ENCODE measurements at regions not wholly inside any gene's neighbourhood (a gene's known extent, or its start where the extent isn't known, plus 50 kb on each side); places are given as distances from the start of the nearest gene placed in this dataset.

GRCh38 chr6:87887266-87887665, 160.4 kb upstream of the SPACA1 start:
- H3K4me1 Mint-ChIP-seq, result no peaks in the 10 kb centered on the region
- no peak overlapping the region for H3K27ac Mint-ChIP-seq
- peaks cover 0 to 3% (median 2%) of the 10 kb centered on the region in 3 donors for H3K27me3 Mint-ChIP-seq (ENCODE audit: low read depth in 3 of 3)

GRCh38 chr6:87884203-87884602, 163.4 kb upstream of the SPACA1 start:
- no peak overlapping the region for H3K4me3 Mint-ChIP-seq
- H3K9me3 Mint-ChIP-seq, result no peaks in the 10 kb centered on the region
- no peak for DNase-seq
- H3K27ac Mint-ChIP-seq, result no peak overlapping the region
- no peaks in the 10 kb centered on the region for H3K4me1 Mint-ChIP-seq
- H3K36me3 Mint-ChIP-seq, result no peaks in the 10 kb centered on the region
- peaks cover 0 to 2% (median 0%) of the 10 kb centered on the region in 3 donors for H3K27me3 Mint-ChIP-seq (ENCODE audit: low read depth in 3 of 3)

More at GRCh38 chr6:87887266-87887665, 160.4 kb upstream of the SPACA1 start:
- no peaks in the 10 kb centered on the region for H3K36me3 Mint-ChIP-seq
- peaks cover 0 to under 1% (median 0%) of the 10 kb centered on the region in 6 donors for H3K9me3 Mint-ChIP-seq
- DNase-seq, result no peak
- no peak overlapping the region for H3K4me3 Mint-ChIP-seq

- no peak overlapping the region for H3K4me3 Mint-ChIP-seq
- no peak overlapping the region for H3K27ac Mint-ChIP-seq
- H3K27me3 Mint-ChIP-seq (ENCODE audit: low read depth in 3 of 3), result peaks cover 0 to 4% (median 3%) of the 10 kb centered on the region in 3 donors
- no peak for DNase-seq
- H3K36me3 Mint-ChIP-seq, result no peaks in the 10 kb centered on the region
- no peaks in the 10 kb centered on the region for H3K4me1 Mint-ChIP-seq
- H3K9me3 Mint-ChIP-seq, result no peaks in the 10 kb centered on the region
Measured at GRCh38 chr6:87881342-87881895, 166.2 kb upstream of the SPACA1 start.

GRCh38 chr6:87879132-87879861, 168.3 kb upstream of the SPACA1 start:
- Mint-ChIP-seq H3K4me1 (no peaks in the 10 kb centered on the region), H3K27me3 (ENCODE audit: low read depth in 3 of 3) (peaks cover 0 to 13% (median 4%) of the 10 kb centered on the region in 3 donors), H3K27ac (no peak overlapping the region)

GRCh38 chr6:87875781-87876180, 171.9 kb upstream of the SPACA1 start:
- Mint-ChIP-seq H3K4me3 (no peak overlapping the region), H3K4me1 (no peaks in the 10 kb centered on the region), H3K27ac (no peak overlapping the region), H3K36me3 (no peaks in the 10 kb centered on the region), H3K9me3 (peaks cover 0 to 5% (median 0%) of the 10 kb centered on the region in 6 donors), H3K27me3 (ENCODE audit: low read depth in 3 of 3) (peaks cover 2 to 13% (median 10%) of the 10 kb centered on the region in 3 donors)
- DNase-seq, result no peak

More at GRCh38 chr6:87879132-87879861, 168.3 kb upstream of the SPACA1 start:
- Mint-ChIP-seq H3K36me3 (no peaks in the 10 kb centered on the region), H3K4me3 (no peak overlapping the region), H3K9me3 (peaks cover 0 to 2% (median 0%) of the 10 kb centered on the region in 6 donors)
- no peak for DNase-seq

- H3K4me3 Mint-ChIP-seq, result no peak overlapping the region
- H3K9me3 Mint-ChIP-seq, result peaks cover 0 to 5% (median 0%) of the 10 kb centered on the region in 6 donors
- H3K27ac Mint-ChIP-seq, result no peak overlapping the region
- no peaks in the 10 kb centered on the region for H3K4me1 Mint-ChIP-seq
- no peak for DNase-seq
- H3K36me3 Mint-ChIP-seq, result no peaks in the 10 kb centered on the region
- H3K27me3 Mint-ChIP-seq (ENCODE audit: low read depth in 3 of 3), result peaks cover 6 to 12% (median 10%) of the 10 kb centered on the region in 3 donors
Measured at GRCh38 chr6:87873556-87873955, 171.5 kb upstream of the AKIRIN2 start.

- Mint-ChIP-seq H3K36me3 (no peaks in the 10 kb centered on the region), H3K27me3 (ENCODE audit: low read depth in 3 of 3) (peaks cover 5 to 14% (median 7%) of the 10 kb centered on the region in 3 donors), H3K9me3 (peaks cover 0 to 5% (median 0%) of the 10 kb centered on the region in 6 donors), H3K27ac (no peak overlapping the region), H3K4me1 (no peaks in the 10 kb centered on the region), H3K4me3 (no peak overlapping the region)
- DNase-seq, result no peak
Measured at GRCh38 chr6:87870556-87870955, 168.5 kb upstream of the AKIRIN2 start.

GRCh38 chr6:87869064-87869905, 167.3 kb upstream of the AKIRIN2 start:
- Mint-ChIP-seq H3K36me3 (no peaks in the 10 kb centered on the region), H3K27me3 (ENCODE audit: low read depth in 3 of 3) (peaks cover 5 to 8% (median 7%) of the 10 kb centered on the region in 3 donors), H3K4me1 (no peaks in the 10 kb centered on the region), H3K27ac (no peak overlapping the region), H3K4me3 (no peak overlapping the region), H3K9me3 (peaks cover 0 to 3% (median 0%) of the 10 kb centered on the region in 6 donors)
- no peak for DNase-seq

- Mint-ChIP-seq H3K4me3 (no peak overlapping the region), H3K36me3 (no peaks in the 10 kb centered on the region), H3K27ac (no peak overlapping the region), H3K27me3 (ENCODE audit: low read depth in 3 of 3) (peaks cover 2 to 5% (median 5%) of the 10 kb centered on the region in 3 donors), H3K9me3 (no peaks in the 10 kb centered on the region), H3K4me1 (no peaks in the 10 kb centered on the region)
- DNase-seq, result no peak
Measured at GRCh38 chr6:87860902-87861301, 158.9 kb upstream of the AKIRIN2 start.

- Mint-ChIP-seq H3K27me3 (ENCODE audit: low read depth in 3 of 3) (peaks cover 2 to 5% (median 5%) of the 10 kb centered on the region in 3 donors), H3K27ac (no peak overlapping the region), H3K4me3 (no peak overlapping the region), H3K4me1 (no peaks in the 10 kb centered on the region), H3K9me3 (no peaks in the 10 kb centered on the region), H3K36me3 (no peaks in the 10 kb centered on the region)
- no peak for DNase-seq
Measured at GRCh38 chr6:87858440-87858839, 156.4 kb upstream of the AKIRIN2 start.

- H3K4me3 Mint-ChIP-seq, result no peak overlapping the region
- peaks cover 0 to 13% (median 1%) of the 10 kb centered on the region in 3 donors for H3K27me3 Mint-ChIP-seq (ENCODE audit: low read depth in 3 of 3)
- H3K36me3 Mint-ChIP-seq, result no peaks in the 10 kb centered on the region
- no peaks in the 10 kb centered on the region for H3K9me3 Mint-ChIP-seq
- H3K4me1 Mint-ChIP-seq, result peaks cover 0 to 8% of the 10 kb centered on the region in 2 donors
- DNase-seq, result no peak
- no peak overlapping the region for H3K27ac Mint-ChIP-seq
Measured at GRCh38 chr6:87851674-87852299, 149.8 kb upstream of the AKIRIN2 start.

- Mint-ChIP-seq H3K36me3 (no peaks in the 10 kb centered on the region), H3K27me3 (ENCODE audit: low read depth in 3 of 3) (peaks cover 2 to 16% (median 4%) of the 10 kb centered on the region in 3 donors), H3K4me3 (no peak overlapping the region), H3K27ac (no peak overlapping the region), H3K4me1 (peaks cover 0 to 8% of the 10 kb centered on the region in 2 donors), H3K9me3 (no peaks in the 10 kb centered on the region)
- no peak for DNase-seq
Measured at GRCh38 chr6:87848616-87849015, 146.6 kb upstream of the AKIRIN2 start.

- H3K4me1 Mint-ChIP-seq, result peaks cover 0 to 8% of the 10 kb centered on the region in 2 donors
- H3K4me3 Mint-ChIP-seq, result no peak overlapping the region
- H3K27ac Mint-ChIP-seq, result no peak overlapping the region
- no peak for DNase-seq
- no peaks in the 10 kb centered on the region for H3K36me3 Mint-ChIP-seq
- H3K27me3 Mint-ChIP-seq (ENCODE audit: low read depth in 3 of 3), result peaks cover 2 to 16% (median 4%) of the 10 kb centered on the region in 3 donors
- no peaks in the 10 kb centered on the region for H3K9me3 Mint-ChIP-seq
Measured at GRCh38 chr6:87847830-87848210, 145.8 kb upstream of the AKIRIN2 start.

Data from immature natural killer cell (primary cell).